Gastroesophageal sphincter (tissue), 3 donors: ENCODE measurements at regions not wholly inside any gene's neighbourhood (a gene's known extent, or its start where the extent isn't known, plus 50 kb on each side); places are given as distances from the start of the nearest gene placed in this dataset.

Experiments
- CTCF ChIP-seq, 4 experiments: fragments of 200-600 bp in 2 of 4; fragments of 450-650 bp in 2 of 4; sonication (generic) in 1 of 4; IDR thresholded peaks; one replicate each; pipeline ENCODE4 v1.5.1; 2017 to 2019; ENCODE audit warnings: antibody characterized with exemption in 4 of 4, mild to moderate bottlenecking in 2 of 4, moderate library complexity in 2 of 4
- EP300 ChIP-seq: sonication (generic); formaldehyde crosslinking; IDR thresholded peaks from one replicate; pipeline ENCODE4 v1.6.1; 2017; ENCODE audit warnings: antibody characterized with exemption, mild to moderate bottlenecking
- POLR2A ChIP-seq, 2 donors: fragments of 450-650 bp; IDR thresholded peaks; one replicate each; pipeline ENCODE4 v1.6.1; 2017; ENCODE audit warnings: antibody characterized with exemption in 2 of 2, mild to moderate bottlenecking in 2 of 2, moderate library complexity in 1 of 2
- POLR2AphosphoS5 ChIP-seq: sonication (generic); formaldehyde crosslinking; IDR thresholded peaks from one replicate; pipeline ENCODE4 v1.6.1; 2017; ENCODE audit warnings: antibody characterized with exemption

GRCh38 chr20:25858495-25859425 is 162.1 kb upstream of the ZNF337 start:
- TF ChIP-seq POLR2A (IDR thresholded peaks at IDR 0.05) (no peak), CTCF (IDR thresholded peaks at IDR 0.05) (no peak), EP300 (no peak), POLR2AphosphoS5 (no peak)
